Activated naive CD4-positive, alpha-beta T cell treated with anti-CD3 and anti-CD28 coated beads, Interleukin-2, amount 50 U/mL, for 16 hours (primary cell): ENCODE measurements at regions not wholly inside any gene's neighbourhood (a gene's known extent, or its start where the extent isn't known, plus 50 kb on each side); places are given as distances from the start of the nearest gene placed in this dataset.

Experiments
- DNase-seq: peaks from one replicate; pipeline ENCODE4 v3.0.0-alpha.2; 2020

- no peak for DNase-seq
Observed at GRCh38 chr5:2199697-2200096, 317.0 kb upstream of the IRX4 start.

- DNase-seq = no peak
Observed at GRCh38 chr5:2196989-2197619, 314.4 kb upstream of the IRX4 start.

DNA sequence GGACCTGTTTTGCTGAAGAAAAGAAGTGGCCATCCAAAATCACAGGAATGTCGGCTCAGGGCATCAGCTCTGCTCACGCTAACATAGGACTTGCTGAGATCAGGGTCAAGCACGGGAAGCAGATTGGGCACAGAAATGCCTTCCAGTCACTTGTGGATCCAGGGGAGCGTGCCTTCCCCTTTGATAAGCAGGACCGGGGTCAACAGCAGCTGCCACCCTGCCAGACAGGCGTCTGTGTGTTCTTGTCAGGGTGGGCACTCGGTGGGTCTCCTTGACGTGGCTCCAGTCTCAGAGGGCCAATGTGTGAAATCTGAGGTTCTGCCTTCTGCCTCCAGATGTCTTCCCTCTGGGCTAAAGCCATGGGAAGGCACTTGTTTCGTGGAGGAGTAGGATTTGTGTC, 313.7 kb upstream of the IRX4 start:
- DNase-seq = no peak

GRCh38 chr5:2194949-2195348, 312.2 kb upstream of the IRX4 start:
- DNase-seq = no peak

- DNase-seq = no peak
Observed at GRCh38 chr5:2194236-2194555, 311.5 kb upstream of the IRX4 start.

DNA sequence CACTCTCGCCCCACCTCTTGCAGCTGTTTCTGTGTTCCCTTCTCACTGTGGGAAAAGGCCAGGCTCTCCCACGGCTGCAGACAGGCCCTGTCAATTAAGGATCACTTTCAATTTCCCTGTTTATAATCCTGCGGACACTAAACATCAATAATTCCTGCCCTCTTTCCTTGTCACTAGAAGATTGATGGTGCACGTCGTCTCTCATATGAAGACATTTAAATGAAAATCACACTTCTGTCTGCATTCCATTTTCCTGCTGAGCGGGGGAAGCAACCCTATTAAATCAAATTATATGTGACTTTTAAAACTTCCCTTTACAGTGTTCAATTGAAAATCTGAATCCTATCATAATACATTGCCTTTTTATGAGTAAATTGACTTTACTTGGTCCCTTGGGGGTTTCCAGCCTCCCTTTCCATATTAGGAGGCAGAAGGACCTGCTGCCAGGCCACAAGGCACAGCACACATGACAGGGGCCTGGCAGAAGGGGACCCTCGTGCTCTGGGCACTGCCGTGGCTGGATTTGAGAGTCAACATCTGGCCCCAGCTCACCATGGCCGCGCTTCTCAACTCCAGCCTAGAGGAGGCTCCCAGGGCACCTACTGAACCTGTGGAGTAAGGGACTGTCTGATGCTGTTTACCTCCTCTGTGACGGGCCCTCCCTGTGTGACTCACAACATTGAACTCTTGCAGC, 311.0 kb upstream of the IRX4 start:
- no peak for DNase-seq

- DNase-seq = no peak
Observed at GRCh38 chr5:2193142-2193541, 310.4 kb upstream of the IRX4 start.

DNA sequence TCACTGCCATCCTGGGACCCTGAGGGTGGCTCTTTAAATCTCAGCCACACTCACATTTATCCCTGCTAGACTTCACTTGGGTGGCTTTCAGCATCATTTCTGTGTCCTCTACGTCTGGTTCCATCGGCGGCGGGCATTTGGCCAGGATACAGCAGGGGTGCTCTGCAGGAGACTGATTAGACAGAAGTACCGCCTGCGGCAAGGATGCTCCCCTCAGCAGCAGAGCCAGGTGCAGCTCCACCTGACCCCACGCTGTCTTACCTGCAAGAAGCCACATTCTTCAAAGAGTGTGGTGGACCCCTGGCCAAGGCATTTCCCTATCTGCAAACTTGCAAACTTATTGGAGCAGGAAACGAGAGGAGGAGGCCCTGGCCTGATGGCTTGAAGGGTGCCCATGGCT, 309.8 kb upstream of the IRX4 start:
- DNase-seq = no peak

DNA sequence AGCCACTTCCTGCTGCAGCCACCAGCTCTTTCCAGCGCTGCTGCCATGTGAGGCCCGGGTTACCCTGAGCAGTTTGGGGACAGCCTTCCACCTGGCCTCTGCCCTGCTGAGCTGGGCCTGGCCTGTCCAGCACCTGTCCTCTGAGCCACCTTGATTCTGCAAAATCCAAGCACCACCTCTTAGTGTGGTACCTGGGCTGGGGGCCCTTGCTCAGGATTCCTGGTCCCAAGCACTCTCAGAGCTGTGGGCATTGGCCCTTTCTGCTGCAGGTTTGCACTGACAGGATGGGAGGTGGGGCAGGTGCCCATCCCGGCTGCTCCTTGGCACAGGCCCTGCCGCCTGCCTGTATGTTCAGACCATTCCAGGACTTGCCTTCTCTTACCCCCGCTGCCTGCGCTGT, 309.2 kb upstream of the IRX4 start:
- no peak for DNase-seq

DNA sequence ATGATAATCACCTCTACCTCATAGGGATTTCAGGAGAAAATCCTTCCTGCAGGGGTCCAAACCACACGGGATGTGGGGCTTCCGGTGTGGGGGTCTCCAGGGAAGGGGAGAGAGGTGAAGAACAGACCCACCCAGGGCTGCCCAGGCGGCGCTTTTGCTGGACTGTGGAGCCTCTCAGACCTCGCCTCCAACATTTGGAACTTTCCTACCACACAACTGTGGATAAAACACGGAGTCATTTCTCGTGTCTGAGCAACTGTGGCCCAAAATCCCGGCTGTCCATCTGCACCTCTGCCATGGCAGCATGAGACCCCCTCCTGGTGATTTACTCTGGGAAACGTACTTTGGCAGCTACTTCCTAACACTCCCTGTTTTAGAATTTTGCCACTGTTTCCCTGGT, 307.8 kb upstream of the IRX4 start:
- no peak for DNase-seq

- no peak for DNase-seq
Observed at GRCh38 chr5:2188661-2189060, 305.9 kb upstream of the IRX4 start.

- DNase-seq = no peak
Observed at GRCh38 chr5:2188137-2188536, 305.4 kb upstream of the IRX4 start.

DNA sequence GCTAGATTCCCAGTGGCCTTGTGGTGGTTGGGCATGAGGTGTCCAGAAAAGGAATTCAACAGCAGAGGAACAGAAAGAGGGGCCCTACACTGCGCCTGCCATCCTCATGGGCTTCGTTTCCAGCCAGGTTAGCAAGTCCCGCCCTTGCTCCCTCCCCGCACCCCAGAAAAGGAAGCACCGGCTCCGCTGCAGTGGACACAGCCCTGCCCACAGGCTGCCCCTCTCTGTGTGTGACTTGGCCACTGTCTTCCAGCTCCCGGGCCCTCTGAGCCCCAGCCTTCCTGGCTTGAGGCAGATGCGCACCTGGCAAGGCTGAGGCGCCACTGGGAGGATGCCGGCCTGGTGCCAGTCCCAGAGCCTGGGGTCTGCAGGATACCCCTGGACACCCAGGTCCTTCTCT, 305.0 kb upstream of the IRX4 start:
- no peak for DNase-seq

GRCh38 chr5:2187156-2187555, 304.4 kb upstream of the IRX4 start:
- DNase-seq = no peak

DNA sequence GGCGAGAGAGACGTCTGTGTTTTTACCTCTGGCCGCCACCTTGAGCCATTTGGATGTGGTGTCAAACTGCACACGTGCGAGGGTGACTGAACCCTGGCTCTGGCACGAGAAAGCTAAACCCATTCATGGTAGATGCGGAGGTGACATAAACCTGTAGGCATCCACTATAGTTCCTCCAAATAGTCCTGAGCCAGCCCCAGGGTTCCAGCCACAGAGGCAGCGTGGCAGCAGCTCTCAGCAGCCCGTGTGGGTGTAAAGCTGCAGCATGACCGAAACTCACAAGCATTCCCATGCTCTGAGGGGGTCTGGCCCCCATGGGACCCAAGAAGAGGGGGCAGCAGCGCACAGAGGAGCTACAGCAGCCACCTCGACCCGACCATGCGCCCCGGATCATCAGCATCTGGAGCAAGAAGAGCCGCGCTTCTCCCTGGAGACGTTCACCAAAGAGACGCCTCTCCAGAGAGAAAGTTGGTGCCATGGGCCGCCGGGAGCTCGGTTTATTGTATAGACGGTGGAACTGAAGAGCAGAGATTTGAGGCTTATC, 303.8 kb upstream of the IRX4 start:
- no peak for DNase-seq

- no peak for DNase-seq
Observed at GRCh38 chr5:2185646-2186471, 303.1 kb upstream of the IRX4 start.

DNA sequence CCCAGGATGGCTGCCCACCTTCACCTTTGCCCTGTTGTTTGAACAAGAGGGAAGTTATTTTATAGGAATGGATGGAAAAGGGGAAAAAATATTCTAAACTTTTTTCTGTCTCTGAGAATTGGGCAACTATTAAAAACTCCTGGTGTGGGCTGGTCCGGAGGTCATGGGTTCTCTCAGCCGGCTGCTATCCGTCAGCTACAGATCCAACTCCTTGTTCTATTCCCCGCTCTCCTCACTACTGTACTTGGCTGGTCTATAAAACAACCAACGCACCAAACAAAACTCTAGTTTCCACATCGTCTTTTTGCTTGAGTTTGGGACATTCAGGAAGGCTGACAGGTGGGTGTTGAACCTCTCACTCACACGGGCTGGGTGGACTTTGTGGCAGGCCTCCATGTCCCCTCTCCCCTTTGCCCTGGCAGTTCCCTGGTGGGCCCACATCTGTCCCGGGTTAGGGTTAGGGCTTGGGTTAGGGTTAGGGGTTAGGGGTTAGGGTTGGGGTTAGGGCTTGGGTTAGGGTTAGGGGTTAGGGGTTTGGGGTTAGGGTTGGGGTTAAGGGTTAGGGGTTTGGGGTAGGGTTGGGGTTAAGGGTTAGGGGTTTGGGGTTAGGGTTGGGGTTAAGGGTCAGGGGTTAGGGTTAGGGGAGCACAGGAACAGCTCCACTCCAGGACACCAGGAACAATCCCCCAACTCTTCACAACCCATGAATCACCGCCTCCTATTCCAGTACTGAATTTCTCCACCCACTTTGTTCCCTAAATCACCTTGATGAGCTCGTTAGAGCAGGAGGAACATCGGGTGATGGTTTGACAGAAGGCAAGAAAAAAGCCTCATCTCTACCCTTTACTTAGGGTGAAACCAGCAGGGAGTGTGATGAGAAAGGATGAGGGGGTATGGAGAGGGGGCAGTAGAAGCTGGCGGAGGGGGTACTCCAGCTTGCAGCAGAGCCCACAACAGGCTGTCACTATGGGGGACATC, 302.1 kb upstream of the IRX4 start:
- DNase-seq = no peak

GRCh38 chr5:2184026-2184366, 301.3 kb upstream of the IRX4 start:
- DNase-seq = no peak

DNA sequence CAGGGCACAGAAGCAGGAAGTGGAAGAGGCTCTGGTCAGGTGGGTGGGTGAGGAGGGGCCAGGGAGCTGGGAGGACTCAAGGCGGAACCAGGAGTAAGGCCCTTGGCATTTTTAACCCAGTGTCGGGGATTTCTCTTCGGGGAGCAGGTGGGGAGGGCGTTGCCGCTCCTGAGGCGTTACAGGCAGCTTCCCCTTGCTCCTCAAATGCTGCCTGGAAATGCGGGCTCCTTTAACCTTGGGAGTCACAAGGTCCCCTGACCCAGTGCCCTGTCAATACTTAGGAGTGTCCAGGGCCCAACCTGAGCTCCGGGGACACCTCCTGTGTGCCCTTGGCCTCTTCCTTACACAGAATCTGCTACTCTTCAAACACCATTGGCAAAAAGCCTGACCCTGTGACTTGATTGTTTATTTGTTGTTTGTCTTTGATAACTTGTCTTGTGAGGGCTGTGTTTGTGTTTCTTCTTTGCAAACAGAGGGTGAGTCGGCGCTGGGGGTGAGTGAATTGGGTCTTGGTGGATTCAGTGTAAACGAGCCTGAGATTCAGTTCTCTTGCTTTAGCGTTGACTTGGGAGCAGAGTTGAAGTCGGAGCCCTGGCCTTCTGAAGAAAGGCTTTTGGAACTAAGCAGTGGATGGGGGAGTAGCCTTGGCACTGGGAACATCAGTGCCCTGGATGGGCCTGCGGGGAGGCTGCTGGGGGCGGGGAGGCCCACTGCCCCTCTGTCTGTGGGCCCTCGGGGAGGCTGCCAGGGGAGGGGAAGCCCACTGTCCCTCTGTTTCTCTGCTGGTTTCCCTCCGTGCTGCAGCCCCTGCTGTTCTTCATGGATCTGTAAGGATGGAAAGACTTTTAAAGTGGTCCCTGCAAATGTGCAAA, 300.7 kb upstream of the IRX4 start:
- no peak for DNase-seq

- no peak for DNase-seq
Observed at GRCh38 chr5:2182020-2182419, 299.3 kb upstream of the IRX4 start.

DNA sequence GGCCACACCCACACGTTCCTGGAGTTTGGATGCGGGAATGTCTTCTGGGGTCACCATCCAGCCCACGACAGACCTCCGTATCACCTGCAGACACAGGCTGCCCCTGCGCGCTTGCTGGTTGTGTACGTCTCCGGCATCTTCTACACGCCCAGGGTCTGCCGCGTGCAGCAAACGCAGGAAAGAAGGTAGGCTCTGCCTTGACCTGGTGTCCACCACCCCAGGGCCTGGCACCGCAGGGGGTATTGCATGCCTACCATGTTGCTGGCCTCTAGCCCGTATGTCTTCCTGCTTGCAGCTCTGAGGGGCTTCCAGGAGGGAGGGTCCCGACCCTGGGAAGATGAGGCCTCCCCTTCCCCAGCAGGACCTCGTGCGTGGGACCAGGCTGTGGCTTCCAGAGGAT, 298.8 kb upstream of the IRX4 start:
- no peak for DNase-seq

DNA sequence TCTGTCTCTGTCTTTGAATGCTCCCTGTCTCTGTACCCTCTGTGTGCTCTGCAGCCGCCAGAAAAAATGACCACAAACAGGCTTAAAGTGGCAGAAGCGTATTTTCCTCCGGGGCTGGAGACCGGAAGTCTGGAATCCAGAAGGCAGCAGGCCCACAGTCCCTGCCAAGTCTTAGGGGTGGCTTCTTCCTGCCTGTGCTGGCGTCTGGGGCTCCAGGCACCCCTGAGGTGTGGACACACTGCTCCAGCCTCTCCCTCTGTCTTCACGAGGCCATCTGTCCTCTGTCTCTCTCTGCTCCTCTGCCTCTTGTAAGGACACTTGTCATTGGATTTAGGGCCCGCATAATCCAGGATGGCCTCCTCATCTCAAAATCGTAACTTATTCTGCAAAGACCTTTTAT, 298.4 kb upstream of the IRX4 start:
- no peak for DNase-seq
